GM21381 (cell line): ENCODE measurements at regions not wholly inside any gene's neighbourhood (a gene's known extent, or its start where the extent isn't known, plus 50 kb on each side); places are given as distances from the start of the nearest gene placed in this dataset.
"Not testable (repeated sequence)": the region's sequence is repeated elsewhere in the genome, so short reads cannot be mapped to it uniquely, and the experiment has no call there.

ENCODE experiments used
- ATAC-seq: cut with Tn5 transposase; IDR thresholded peaks from one replicate; pipeline ENCODE4 v1.9.1; 2021; ENCODE audit warnings: mild to moderate bottlenecking, moderate library complexity; ENCODE audit not compliant: unreplicated experiment

DNA sequence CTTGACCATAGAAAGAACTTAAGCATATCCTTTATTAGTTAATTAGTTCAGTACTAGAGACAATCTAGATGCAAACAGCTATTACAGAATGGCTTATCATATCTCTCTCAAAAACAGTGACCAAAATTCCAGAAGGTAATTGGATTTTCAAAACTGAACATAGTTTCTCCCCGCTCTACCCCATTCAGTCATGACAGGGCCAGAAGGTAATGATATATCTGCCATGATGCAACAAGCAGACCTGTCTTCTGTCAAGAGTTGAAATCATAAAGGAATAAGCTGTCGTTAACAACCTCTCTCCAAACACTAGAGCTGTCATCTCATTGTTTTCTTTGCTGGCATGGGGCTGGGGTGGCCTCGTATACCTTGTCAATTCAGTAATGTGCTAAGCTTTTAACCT, 200.5 kb upstream of the POU5F2 start:
- no peak for ATAC-seq

GRCh38 chr5:93933269-93933668, 191.9 kb upstream of the POU5F2 start:
- ATAC-seq: not testable (repeated sequence)

DNA sequence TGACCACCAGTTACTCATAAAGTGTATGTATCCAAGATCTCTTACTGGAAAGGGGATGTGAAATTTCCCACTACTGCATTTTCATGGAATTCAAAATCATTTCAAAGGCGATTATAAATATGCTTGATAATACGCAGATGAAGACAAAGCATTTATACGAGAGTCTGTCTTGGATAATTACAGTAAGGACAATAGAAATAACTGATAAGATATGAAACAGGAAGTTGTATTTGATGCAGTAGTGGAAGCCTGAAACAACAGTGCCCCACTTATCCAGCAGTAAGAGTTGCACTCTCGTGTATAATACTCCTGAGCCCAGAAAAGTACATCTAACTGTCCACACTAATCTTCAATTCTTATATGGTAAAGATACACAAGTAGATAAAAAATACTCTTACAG, 188.7 kb upstream of the POU5F2 start:
- ATAC-seq: no peak

DNA sequence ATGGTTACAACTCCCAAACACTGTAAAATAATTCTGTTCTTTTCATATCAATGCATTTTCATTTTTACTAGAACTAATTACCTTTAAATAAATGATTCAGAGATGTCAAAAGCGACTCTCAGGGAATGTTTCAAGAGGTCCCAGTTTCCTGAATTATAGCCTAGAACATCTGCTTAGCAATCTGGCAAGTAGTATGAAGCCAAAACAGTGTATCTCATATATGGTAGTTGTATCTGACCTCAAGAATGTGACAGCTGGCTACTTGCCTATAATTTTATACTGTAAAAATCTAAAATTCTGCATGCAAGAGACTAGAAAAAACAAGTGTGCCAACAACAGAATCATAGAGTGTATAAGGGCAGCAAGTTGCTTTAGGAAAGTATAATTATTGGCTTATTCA, 187.7 kb upstream of the POU5F2 start:
- ATAC-seq: no peak

DNA sequence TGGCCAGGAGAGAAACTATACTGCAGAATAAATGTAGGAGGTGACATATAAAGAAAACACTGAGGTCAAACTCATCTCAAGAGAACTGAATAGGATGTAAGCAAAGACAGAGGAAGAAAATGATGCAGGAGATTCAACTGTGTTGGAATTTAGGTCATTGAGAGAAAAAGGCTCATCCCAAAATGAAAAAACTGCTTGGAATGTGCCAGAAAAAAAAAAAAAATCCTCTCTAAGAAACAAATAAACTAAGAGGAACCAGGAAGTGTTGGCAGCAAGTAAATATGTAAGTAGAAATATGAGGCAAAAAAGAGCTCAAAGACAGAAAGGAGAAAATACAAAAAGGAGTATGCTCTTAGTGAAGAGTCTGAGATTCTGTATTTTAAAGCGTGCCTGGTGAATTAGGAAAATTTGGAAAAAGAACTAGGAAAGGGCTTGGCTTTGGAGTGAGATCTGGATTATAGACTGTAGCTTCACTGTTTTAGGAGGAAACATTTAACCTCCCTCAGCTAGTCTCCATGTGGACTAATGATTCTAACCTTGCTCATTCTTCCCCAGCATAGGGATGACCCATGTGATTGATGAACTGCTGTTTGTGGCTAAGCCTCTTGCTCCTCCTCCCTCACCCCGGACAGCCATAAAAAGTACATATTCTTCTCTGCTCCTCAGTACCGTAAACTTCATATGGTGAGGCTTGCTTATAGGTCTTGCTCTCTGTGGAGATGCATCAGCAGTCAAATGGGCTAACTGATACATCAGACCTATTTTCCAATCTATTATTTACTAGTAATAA, 185.6 kb upstream of the POU5F2 start:
- ATAC-seq: no peak

DNA sequence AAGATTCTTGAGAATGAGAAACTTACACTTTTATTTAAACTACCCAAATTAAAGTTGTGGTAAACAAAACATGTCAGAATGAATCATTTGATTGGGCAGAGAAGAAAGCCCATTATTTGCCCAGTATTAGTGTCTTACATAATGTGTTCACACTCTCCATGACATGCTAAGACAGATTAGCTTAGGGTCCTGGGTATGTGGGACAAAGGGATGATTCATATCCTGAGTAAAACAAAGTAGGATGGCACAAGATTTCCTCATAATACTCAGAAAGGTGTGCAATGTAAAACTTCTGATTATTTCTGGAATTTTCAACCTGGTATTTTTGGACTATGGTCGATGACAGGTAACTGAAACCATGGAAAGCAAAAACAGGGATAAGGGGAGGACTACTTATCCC, 183.9 kb upstream of the POU5F2 start:
- no peak for ATAC-seq

DNA sequence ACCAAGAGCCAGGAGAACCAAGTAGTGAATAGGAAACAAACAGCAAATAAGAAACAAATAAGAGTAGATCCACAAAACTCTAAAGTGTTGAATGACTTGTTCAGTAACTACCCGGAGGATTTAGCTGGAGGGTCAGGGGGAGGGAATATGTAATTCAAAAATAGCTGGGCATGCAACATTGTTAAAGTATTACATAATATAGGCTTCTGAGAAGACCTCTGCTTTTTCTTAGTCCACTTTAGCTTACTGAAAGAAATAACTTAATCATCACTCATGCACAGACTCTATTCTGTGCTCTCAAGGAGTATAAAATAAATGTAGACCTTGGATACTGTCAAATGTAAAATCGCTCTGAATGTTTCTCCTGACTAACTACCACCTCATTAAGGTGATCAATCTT, 183.2 kb upstream of the POU5F2 start:
- no peak for ATAC-seq

- no peak for ATAC-seq
Observed at GRCh38 chr5:93922551-93922950, 181.2 kb upstream of the POU5F2 start.

DNA sequence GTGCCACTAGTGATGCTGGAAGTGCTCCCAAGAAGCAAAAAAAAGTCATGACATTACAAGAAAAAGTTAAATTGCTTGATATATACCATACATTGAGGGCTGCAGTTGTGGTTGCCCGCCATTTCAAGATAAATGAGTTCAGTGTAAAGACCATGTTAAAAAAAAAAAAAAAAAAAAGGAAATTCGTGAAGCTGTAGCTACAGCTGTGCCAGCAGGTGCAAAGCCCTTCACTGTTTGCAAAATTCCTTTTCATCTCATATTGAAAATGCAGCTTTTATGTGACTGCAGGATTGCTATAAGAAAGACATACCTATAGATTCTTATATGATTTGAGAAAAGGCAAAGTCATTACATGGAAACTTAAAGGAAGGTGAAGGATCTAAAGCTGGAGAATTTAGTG, 179.6 kb upstream of the POU5F2 start:
- no peak for ATAC-seq

- no peak for ATAC-seq
Observed at GRCh38 chr5:93916872-93917271, 175.5 kb upstream of the POU5F2 start.

DNA sequence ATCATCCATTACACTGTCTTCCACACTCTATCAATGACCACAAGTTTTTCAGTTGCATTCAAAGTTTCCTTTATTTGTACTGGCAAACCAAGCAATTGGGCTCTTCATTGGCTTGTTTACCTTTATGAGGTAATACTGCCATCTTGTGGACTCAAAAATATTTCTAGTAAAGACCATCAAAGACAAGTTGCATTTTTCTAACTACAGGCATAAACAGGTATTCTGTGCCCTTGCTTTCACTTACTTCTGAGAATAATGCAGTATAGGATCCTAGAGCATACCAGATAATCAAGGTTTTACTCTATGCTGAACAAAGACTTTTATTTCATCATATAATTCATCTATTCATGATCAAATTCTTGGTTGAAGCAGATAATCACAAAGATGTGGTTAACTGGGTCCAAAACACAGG, 173.7 kb upstream of the POU5F2 start:
- no peak for ATAC-seq

DNA sequence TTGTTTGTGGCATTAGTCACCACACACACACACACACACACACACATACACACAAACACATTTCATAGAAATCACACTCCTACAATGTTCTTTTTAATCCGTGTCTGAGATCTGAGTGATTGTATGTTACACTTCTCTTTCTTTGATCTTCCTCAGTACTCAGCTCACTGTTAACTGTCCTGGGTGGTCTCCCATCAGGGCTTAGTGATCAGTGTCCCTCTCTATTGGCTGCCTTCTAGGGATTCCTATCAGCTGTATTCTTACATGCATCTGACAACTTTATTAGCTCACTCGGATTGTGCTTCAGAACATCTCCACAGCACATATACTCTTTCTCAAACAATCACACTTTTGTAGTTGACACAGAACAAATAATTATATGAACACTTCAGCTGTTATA, 170.2 kb upstream of the POU5F2 start:
- ATAC-seq: no peak

DNA sequence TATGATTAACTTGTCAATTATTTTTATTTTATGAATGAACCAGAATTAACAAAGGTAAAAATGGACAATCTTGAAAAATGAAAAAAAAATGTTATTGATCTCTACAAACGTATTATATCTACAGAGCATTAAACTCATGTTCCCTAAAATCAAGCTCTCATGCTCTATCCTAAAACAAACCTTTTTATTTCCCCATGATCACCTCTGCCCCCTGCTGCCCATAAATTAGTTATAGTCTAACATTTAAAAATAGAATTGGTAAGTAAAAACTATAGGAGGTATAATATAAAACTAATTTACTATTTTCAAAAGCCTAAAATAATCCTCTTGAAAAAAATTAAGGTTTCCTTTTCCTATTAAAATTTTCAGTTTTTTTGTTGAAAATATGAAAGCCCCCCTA, 168.0 kb upstream of the POU5F2 start:
- no peak for ATAC-seq

DNA sequence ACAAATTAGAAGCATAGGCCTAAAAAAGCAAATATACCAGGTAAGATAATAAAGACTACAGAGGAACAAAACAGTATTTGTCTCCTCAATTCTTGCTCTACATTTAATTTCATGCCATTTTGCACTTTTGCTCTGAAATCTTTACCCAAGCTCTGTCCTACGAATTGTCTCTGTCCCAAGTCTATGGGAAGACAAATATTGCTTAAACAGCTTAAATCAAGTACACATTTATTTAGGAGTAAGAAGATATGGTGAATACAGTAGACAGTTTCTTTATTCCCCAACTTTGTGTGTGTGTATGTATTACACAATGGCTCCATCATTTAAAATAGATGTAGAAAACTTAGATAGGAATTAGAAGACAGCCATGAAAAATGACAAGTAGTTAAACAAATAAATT, 163.5 kb upstream of the POU5F2 start:
- ATAC-seq: no peak

- no peak for ATAC-seq
Observed at GRCh38 chr5:93902288-93902687, 160.9 kb upstream of the POU5F2 start.

DNA sequence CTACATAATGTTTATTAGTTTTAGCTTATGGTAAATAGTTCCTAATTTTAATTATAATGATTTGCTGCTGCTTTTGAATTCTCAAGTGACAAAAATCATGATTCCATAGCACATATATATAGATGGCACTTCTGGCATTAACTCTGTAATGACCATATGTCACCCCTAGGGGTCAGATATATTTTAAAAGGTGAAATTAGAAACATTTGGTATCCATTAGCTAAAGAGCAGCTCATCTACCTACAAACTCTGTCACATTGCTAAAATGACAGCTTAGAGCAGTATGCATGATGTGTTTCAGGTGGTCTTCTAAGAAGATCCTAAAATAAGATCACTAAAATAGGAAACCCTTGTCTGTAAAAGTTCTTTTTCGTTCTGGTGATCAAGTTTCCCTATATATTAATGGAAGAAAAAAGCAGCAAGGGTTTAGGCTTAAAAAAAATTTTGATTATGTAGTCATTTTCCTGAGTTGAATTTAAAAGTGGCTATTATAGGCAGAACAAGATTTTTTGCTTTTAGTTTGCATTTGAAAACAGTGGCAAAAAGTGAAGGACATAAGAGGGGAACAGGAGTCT, 157.7 kb upstream of the POU5F2 start:
- ATAC-seq: peak; percentile 77

- no peak for ATAC-seq
Observed at GRCh38 chr5:93894601-93895354, 153.4 kb upstream of the POU5F2 start.

- no peak for ATAC-seq
Observed at GRCh38 chr5:93893075-93893474, 151.7 kb upstream of the POU5F2 start.

DNA sequence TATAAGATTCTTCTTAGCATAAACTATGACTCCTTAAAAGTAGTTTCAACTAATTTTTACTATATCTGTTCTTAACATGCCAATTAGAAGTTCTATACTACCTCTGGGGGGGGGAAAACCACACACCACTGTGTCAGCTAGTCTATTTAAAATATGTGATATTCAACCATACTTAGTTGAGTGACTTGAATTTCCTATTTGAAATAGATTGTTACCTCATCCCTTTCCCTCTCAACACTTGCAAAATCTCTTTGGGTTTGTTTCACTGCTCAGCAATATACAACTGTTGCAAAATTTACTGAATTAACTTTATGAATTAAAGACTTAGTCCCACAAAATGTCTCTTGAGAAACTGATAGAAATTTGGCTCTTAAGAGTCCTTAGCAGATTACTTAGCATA, 151.1 kb upstream of the POU5F2 start:
- ATAC-seq: no peak

DNA sequence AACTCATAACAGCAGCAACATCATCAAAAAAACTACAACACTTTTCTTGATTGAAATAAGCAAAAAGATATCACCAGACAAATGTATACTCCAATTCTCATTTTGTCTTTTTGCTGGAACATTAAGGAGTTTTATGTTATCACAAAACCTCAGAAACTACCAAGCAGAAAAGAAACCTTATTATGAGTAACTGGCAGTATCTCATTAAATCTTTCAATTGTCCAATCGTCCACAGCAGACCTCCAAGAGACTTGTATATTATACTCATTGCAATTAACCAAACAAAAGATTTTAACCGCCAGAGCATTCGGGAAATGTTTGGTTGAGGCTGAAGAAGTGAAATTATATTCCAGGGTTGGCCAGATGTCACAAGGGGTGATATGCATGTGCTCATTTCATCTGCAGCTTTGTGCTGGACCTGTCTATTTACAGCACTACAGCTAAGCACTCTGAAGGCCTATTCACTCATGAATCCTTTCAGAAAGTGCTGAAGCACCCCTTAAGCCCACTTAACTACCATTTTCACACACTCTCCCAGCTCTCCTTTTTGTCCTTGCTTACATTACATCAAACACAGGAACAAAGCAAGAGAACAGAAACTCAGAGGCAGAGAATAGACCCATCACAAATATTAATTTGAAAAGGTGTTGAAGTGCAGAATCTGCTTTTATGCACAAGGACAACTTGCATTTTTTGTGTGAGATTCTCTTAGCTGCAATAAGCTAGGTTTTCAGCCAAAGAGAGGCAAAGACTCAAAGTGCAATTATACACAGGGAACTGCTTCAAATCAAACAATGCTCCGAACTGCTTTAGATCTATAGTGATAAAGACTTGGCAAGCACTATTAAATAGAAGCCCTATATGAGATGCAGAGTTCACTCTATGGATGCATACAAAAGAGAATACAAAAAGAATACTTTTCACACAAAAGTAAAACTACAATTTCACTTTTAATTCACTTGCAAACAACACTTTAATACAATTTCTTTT, 150.4 kb upstream of the POU5F2 start:
- ATAC-seq: no peak

- no peak for ATAC-seq
Observed at GRCh38 chr5:93890657-93891056, 149.3 kb upstream of the POU5F2 start.
